GM19193 (cell line): ENCODE measurements at regions not wholly inside any gene's neighbourhood (a gene's known extent, or its start where the extent isn't known, plus 50 kb on each side); places are given as distances from the start of the nearest gene placed in this dataset.

Experiments
- POLR2A ChIP-seq: IDR thresholded peaks from 4 replicates; pipeline ENCODE4 v1.6.1; 2011; ENCODE audit not compliant: insufficient read depth, insufficient read length; ENCODE audit errors: extremely low read depth

DNA sequence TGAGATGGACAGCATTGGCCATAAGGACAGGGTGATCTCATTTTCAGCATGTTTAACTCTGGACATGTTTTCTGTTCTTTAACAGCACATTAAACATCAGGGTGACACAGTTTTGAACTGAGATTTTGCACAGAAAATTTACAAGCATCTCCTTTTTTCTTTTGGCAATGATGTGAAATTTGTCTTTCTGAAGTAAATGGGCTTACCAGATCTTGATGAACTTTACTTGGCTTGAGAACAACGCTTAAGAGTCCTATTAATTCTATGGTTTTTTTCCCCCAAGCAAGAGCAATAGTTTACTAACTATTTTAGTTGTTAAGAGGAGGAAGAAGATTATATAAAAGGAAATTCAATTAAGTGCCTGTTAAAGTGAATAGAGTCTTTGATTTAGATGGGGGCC lies 491.0 kb downstream of the SNAPC1 start:
- TF ChIP-seq POLR2A = no peak

DNA sequence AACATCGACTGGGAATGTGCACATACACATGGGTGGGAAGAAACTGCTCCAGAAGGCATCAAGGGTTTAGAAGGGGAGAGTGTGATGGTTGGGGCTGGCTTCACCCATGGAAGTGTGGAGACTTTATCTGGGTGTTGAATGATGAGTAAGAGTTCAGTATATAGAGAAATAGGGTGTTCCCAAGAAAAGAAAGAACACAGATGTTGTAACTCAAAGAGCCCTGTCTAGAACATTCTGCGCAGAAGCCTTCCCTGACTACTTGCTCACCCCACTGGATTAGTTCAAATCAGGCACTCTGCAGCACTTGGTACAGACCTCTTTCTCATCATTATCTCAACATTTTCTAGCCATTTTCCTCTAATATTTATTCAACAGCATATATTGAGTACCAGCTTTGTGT lies 491.7 kb downstream of the SNAPC1 start:
- TF ChIP-seq POLR2A = no peak

DNA sequence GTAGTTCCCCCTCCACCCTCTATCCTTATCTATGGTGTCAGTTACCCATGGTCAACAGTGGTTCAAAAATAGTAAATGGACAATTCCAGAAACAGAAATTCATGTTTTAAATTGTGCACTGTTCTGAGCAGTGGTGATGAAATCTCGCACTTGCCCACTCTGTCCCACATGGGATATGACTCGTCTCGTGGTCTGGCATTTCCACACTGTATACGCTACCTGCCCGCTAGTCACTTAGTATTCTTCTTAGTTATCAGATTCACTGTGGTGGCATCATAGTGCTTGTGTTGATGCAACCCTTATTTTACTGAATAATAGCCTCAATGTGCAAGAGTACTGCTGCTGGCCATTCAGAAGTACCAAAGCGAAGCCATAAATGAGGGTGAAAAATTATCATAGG lies 507.0 kb downstream of the SNAPC1 start:
- no peak for TF ChIP-seq POLR2A

DNA sequence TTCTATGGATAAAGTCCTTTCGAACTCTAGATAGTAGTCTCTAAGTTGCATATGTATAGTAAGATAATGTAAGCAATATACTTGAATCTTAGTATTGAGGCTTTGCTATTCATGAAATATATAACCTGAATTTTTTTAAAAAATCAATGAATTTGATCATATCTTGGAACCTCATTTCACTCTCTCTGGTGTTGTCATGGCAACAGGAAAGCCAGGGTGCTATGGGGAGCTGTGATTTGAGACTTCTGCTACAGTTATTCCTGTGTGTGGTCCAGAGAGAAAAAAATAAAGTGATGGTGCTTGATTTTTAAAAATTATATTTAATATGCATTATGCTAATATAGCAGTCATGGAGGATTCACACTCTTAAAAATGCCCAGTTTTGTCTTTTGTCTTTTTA lies 508.0 kb downstream of the SNAPC1 start:
- TF ChIP-seq POLR2A = no peak

DNA sequence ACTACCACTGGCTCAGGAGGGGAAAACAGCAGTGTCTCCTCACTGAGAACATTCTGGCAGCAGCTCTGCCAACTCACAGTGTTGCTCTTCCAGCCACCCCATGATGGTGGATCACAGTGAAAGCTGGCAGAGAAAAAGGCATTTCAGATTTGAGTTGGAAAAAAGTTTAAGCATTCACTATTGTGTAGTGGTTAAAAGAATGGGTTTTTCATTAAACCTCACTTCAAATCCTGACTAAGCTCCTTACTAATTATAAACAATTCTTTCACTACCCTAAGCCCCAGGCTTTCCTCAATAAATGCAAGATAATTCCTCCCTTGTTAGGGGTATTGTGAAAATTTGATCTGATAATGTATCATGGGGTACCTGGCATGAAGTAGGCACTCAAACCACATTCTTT lies 518.1 kb downstream of the SNAPC1 start:
- no peak for TF ChIP-seq POLR2A

DNA sequence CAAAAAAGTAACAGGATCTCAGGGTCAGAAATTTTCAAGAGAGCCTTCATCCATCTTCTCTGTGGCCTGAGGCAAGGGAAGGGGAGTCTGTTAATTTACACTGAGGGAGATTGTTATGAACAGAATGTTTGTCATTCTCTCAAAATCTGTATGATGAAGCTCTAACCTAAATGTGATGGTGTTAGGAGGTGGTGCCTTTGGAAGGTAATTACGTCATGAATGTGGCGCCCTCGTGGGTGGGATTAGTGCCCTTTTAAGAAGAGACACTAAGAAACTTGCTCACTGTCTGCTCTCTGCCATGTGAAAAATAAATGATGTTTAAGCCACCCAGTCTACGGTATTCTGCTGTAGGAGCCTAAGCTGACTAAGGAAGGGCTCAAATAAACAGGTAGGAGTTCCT lies 521.6 kb downstream of the SNAPC1 start:
- TF ChIP-seq POLR2A = no peak

DNA sequence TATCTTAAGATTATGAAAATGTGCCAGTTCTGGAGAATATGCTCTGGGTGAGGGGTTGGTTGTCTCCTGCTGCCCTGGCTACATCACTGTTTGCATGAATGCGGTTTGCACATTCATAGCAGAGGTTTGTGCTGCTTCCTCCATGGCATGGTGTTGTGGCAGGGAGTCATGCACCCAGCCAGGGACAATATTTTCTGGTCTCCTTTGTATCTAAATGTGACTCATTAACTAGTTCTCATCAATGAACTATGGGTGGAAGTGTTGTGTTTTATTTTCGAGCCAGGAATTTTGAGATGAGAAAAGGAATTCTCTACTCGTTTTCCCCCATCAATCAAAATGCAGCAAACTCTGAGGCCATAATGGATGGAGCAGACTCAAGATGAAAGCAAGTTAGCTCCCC lies 527.3 kb downstream of the SNAPC1 start:
- TF ChIP-seq POLR2A = no peak

DNA sequence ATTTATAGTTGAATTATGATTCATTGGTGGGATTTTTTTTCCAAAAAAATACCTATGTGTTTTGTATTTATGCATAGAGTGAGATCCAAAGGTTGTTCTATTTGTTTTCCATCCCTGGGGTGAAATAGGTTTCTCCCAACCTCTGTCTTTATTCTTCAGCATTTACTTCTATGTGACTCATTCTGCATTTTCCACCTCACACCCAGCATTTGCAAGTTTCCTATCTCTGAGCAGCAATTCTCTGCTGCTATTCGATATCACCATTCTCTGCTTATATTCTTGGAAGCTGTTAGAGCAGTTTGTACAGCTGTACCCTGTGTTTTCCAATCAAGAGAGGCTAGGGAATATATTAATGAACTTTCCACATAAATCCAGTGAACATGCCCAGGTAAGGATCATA lies 538.9 kb downstream of the SNAPC1 start:
- TF ChIP-seq POLR2A = no peak

DNA sequence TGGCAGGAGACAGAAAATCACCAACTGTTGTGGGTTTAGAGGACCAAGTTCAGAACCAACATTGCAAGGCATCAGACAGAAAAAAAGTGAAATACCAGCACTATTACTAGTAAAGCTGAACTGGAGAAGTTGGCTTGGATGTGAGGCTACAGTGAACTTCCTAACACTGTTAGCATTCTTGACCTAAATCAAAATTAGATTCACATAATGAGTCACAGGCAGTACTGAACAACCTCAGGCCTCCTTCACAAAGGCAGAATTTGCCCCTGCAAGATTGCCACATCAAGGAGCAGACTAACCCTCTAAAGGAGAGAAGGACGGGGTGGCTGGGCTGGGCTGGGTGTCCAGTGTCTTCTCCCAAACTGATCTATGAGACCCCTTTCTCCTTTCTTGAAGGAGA lies 539.7 kb downstream of the SNAPC1 start:
- TF ChIP-seq POLR2A = no peak

DNA sequence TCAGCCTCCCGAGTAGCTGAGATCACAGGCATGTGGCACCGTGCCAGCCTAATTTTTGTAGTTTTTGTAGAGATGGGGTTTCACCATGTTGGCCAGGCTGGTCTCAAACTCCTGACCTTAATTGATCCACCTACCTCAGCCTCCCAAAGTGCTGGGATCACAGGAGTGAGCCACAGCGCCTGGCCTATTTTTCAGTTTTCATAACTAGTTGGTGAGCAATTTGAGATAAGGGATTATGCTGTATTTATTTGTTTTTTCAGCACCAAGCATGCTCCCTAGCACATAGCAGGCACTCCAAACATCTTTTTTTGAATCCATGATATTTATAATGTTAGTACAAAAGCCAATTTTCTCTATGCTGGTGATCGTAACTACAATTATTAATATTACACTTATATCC lies 541.2 kb downstream of the SNAPC1 start:
- no peak for TF ChIP-seq POLR2A

DNA sequence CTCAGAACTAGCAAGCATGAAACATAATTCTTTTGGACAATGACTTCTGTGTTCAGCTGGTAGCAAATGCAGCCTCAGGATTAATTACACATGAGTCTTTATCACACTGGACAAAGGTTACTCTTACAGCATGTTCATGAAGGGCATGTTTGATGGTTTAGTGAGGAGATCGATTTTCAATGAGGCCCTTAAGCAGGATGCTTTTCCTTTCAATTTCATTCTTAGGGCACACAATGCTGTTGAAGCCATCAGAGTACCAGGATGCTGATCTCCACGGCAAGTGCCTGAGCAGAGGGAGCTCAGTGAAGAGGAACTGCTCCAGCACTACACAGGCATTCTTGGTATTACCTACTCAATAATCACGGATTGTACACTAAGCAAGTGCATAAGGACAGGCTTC lies 542.0 kb downstream of the SNAPC1 start:
- no peak for TF ChIP-seq POLR2A

DNA sequence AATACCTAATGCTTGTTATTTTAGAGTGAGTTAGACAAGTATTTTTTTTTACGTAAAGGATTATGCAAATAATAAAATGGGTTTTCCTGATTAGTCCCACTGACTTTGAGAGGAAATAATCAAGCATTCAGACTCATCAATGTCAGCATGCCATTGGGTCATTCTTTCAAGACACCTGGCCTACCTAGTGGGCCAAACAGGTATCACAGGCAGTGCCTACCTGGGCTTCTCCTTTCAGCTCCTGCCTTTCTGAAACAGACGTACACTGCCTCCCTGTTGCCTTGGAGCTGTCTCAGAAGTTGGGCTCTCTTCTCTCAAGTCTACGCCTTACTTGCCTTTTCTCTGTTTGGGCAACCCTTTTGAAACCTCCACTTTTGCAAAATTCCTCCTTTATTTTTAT lies 545.6 kb downstream of the SNAPC1 start:
- no peak for TF ChIP-seq POLR2A

DNA sequence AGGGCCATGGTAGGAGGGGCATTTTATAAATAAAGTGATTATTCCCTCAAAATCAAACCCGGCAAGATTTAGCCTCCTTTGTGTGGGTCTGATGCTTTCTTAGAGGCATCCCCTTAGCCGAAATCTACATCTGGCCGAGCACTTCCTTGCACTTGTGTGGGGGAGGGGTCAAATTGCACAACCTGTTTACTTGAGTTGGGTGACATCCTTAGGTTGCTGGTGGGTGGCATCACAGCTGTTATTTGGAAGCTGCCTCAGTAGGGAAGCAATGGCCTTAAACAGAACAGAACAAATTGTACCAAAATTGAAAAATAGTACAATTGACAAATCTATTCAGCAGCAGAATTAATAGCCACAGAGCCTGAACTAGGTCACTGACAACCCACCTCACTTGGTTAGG lies 546.1 kb downstream of the SNAPC1 start:
- TF ChIP-seq POLR2A = no peak

DNA sequence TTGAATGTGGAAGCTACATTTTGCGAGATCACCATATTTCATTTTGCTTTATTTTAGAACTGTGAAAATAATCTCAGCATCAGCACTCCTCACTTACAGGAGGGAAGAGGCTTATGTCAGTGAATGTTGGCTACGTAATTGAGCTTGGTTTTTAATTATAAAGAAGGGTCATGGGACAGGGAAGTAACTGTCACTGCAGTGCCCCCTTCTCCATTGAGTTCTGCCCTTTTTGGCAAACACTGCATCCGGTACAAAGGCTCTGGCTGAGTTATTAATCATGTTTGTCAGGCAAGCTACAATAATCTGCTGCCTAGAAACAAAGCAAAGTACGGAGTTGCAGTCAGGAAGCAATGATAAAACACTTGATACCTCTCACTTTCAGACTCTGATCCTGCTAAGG lies 546.7 kb downstream of the SNAPC1 start:
- no peak for TF ChIP-seq POLR2A

DNA sequence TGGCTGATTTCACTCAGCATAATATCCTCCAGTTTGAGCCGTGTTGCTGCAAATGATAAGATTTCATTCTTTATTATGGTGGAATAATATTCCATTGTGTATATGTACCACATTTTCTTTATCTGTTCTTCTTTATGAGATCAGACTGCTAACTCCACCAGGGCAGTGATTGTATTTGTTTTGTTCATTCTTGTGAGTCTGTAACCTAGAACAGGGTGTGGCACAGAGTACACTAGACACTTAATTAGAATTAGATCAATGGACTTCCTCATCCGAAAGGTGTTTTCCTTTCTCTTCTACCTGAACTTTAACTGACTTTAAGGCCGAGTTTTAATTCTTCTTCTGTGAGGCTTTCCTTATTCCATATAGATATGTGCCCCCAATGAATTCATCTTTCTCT lies 551.0 kb downstream of the SNAPC1 start:
- TF ChIP-seq POLR2A = no peak

DNA sequence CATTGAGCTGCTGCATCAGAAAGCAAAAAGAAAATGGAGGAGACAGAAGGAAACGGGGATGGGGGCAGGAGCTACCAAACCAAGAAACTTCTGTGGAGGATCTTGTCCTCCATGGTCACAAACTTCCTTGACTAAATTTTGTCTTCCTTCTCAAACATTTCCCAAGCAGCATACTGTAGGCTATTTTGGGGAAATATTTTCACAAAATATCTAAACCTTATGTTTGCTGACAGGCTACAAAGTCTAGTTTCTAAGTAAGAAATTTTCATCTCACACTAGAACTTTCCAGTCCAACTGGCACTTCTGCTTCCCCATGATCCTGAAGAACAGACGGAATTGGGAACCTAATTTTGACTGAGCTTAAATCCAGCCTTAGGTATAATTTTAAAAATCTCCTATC lies 552.0 kb downstream of the SNAPC1 start:
- no peak for TF ChIP-seq POLR2A

DNA sequence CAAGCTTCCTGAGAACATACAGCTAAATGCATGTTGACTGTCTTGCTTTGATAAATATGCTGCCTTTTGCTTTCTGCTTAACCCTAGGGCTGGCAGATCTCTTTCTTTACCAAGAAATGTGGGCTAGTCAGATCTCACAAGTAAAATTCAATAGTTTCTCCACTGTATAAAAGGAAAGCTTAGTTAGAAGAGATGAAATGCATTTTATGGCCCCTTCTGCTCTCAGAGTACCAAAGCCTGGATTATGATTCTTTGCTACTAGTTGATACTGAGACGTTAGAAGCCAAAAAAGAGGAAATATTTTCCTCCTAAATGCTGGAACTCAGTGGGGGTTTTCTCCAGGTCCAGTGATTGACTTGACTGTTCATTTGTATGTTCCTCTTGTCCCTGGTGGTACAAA lies 552.7 kb downstream of the SNAPC1 start:
- TF ChIP-seq POLR2A = no peak

DNA sequence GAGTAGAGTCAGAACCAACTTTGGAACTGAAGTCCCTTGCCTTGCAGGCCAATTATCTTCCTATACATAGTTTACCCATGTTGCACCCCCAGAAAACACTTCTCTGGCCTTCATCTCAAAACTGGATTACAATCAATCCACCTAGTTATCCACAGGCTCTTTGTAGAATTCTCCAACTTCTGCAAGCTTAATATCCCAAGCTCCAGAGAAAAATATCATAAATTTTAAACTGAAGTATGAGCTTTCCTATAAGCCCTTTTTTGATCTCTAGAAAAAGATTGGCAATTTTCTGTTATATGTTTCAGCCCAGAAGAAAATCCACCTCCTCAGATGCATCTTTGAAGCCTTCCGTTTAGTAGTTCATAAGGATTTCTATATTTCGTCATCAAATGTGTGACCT lies 553.4 kb downstream of the SNAPC1 start:
- TF ChIP-seq POLR2A = no peak
